SK-N-MC (cell line): ENCODE measurements at regions not wholly inside any gene's neighbourhood (a gene's known extent, or its start where the extent isn't known, plus 50 kb on each side); places are given as distances from the start of the nearest gene placed in this dataset.

ENCODE experiments used
- EZH2 ChIP-seq: fragments of 200-600 bp; sonication (generic); IDR thresholded peaks from one replicate; pipeline ENCODE4 v1.6.1; 2017; ENCODE audit warnings: antibody characterized with exemption
- FOXP2 ChIP-seq: optimal IDR thresholded peaks from 2 replicates; pipeline ENCODE3; 2011; ENCODE audit warnings: mild to moderate bottlenecking, moderate library complexity; ENCODE audit not compliant: insufficient read depth; ENCODE audit errors: extremely low read length, control extremely low read depth
- POLR2AphosphoS5 ChIP-seq: IDR thresholded peaks from 2 replicates; pipeline ENCODE4 v1.6.1; 2012; ENCODE audit warnings: mild to moderate bottlenecking, low read depth, low read length, borderline replicate concordance

- TF ChIP-seq POLR2AphosphoS5: no peak
- no peak for TF ChIP-seq EZH2
- TF ChIP-seq FOXP2: no peak
Measured at GRCh38 chr12:91467686-91468085, 285.1 kb upstream of the DCN start.
